GM12878 (cell line): ENCODE measurements at regions not wholly inside any gene's neighbourhood (a gene's known extent, or its start where the extent isn't known, plus 50 kb on each side); places are given as distances from the start of the nearest gene placed in this dataset.

Experiments
- ATAC-seq: fragments of 200-7000 bp; cut with Tn5 transposase; 3 replicates; pipeline ENCODE4 v1.9.1; 2020; ENCODE audit warnings: mild to moderate bottlenecking, moderate library complexity
- BruUV-seq: library from RNA; stranded (reverse); fragments of 400-500 nt; replicated peaks from 2 replicates; lab custom pipeline; 2021; lab: Mats Ljungman, UMichigan
- CTCF ChIA-PET: fragments of 300-600 bp; sonication (Branson Sonifier 250); formaldehyde crosslinking; extraction: SDS; loops from one replicate; lab custom pipeline; 2021; ENCODE audit warnings: inconsistent platforms; lab: Yijun Ruan, JAX
- POLR2A ChIA-PET: fragments of 350-600 bp; formaldehyde crosslinking; extraction: SDS; loops from one replicate; lab custom pipeline; 2021; ENCODE audit warnings: inconsistent platforms; lab: Charles Lee
- RAD21 ChIA-PET: fragments of 300-600 bp; sonication (Branson Sonifier 250); formaldehyde crosslinking; loops from one replicate; lab custom pipeline; 2023; ENCODE audit warnings: antibody characterized with exemption; ENCODE audit not compliant: unreplicated experiment; lab: Charles Lee
- SMC1A ChIA-PET: fragments of 300-600 bp; sonication (Branson Sonifier 250); formaldehyde crosslinking; loops from one replicate; lab custom pipeline; 2023; ENCODE audit not compliant: unreplicated experiment, uncharacterized antibody; lab: Charles Lee
- DNase-seq: peaks from one replicate; pipeline ENCODE4 v3.0.0-alpha.2; 2011; ENCODE audit warnings: low read depth, low spot score
- FAIRE-seq: peaks from 3 replicates; lab custom pipeline; 2011; peaks lifted over from hg19 to GRCh38; lab: Jason Lieb, UNC
- H2AFZ ChIP-seq: 2 replicates; pipeline ENCODE4 v1.6.0; 2011; ENCODE audit warnings: low read depth, low read length, control low read depth; ENCODE audit not compliant: control insufficient read depth
- H3K27ac ChIP-seq: 2 replicates; pipeline ENCODE4 v1.5.1; 2011; ENCODE audit warnings: control low read depth; ENCODE audit not compliant: control insufficient read depth, insufficient read depth
- H3K27me3 ChIP-seq, 2 experiments: replicated peaks in 1 of 2; 2 replicates each; pipeline versions ENCODE4 v1.6.0 to v1.6.1; 2011; ENCODE audit warnings: low read length in 1 of 2; ENCODE audit not compliant: control insufficient read depth in 2 of 2, insufficient read depth in 2 of 2
- H3K36me3 ChIP-seq, 2 experiments: 2 replicates each; pipeline ENCODE4 v1.5.1; 2011; ENCODE audit warnings: low read length in 1 of 2; ENCODE audit not compliant: control insufficient read depth in 2 of 2, insufficient read depth in 2 of 2
- H3K4me1 ChIP-seq: 2 replicates; pipeline ENCODE4 v1.6.1; 2011; ENCODE audit warnings: mild to moderate bottlenecking, low read length, moderate library complexity, mixed read lengths; ENCODE audit not compliant: control insufficient read depth, insufficient read depth
- H3K4me2 ChIP-seq: 2 replicates; pipeline ENCODE4 v1.6.0; 2011; ENCODE audit warnings: control low read depth; ENCODE audit not compliant: control insufficient read depth, insufficient read depth
- H3K4me3 ChIP-seq: fragments of 200-600 bp; sonication (generic); 2 replicates; pipeline ENCODE4 v1.5.1; 2016
- H3K79me2 ChIP-seq: 2 replicates; pipeline ENCODE4 v1.6.0; 2011; ENCODE audit warnings: low read length; ENCODE audit not compliant: control insufficient read depth, insufficient read depth
- H3K9ac ChIP-seq: 2 replicates; pipeline ENCODE4 v1.8.0; 2011; ENCODE audit warnings: low read length, control low read depth, mixed read lengths; ENCODE audit not compliant: control insufficient read depth, insufficient read depth
- H3K9me3 ChIP-seq: replicated peaks from 3 replicates; pipeline ENCODE4 v1.5.1; 2011; ENCODE audit warnings: mild to moderate bottlenecking, low read length; ENCODE audit not compliant: control insufficient read depth, insufficient read depth
- H4K20me1 ChIP-seq: 2 replicates; pipeline ENCODE4 v1.6.0; 2011; ENCODE audit not compliant: control insufficient read depth, insufficient read depth
- BRCA1 ChIP-seq: IDR thresholded peaks from 2 replicates; pipeline ENCODE4 v1.6.1; 2011; ENCODE audit warnings: low read depth, low read length, improper control_type of control experiment
- CHD1 ChIP-seq: IDR thresholded peaks from 2 replicates; pipeline ENCODE4 v1.6.1; 2012; ENCODE audit warnings: low read depth, low read length, improper control_type of control experiment
- EED ChIP-seq: sonication (generic); IDR thresholded peaks from 2 replicates; pipeline ENCODE4 v1.6.1; 2016; ENCODE audit warnings: antibody characterized with exemption, low read depth
- GABPA ChIP-seq: IDR thresholded peaks from 2 replicates; pipeline ENCODE4 v1.6.1; 2014; ENCODE audit warnings: antibody characterized with exemption, low read depth, mild to moderate bottlenecking, inconsistent platforms
- NFXL1 ChIP-seq: fragments of 450-650 bp; IDR thresholded peaks from 2 replicates; pipeline ENCODE4 v1.6.1; 2017; ENCODE audit warnings: antibody characterized with exemption, mild to moderate bottlenecking, borderline replicate concordance
- ZNF24 ChIP-seq: fragments of 450-650 bp; IDR thresholded peaks from 2 replicates; pipeline ENCODE4 v1.6.1; 2017; ENCODE audit warnings: antibody characterized with exemption, mild to moderate bottlenecking
- WGBS: methylation state at CpG from one replicate; pipeline ENCODE4 v1.1.6; 2016; ENCODE audit warnings: low lambda C conversion rate; ENCODE audit not compliant: insufficient replicate concordance, insufficient coverage; ENCODE audit errors: missing lambda C conversion rate; 5-methylcytosine and 5-hydroxymethylcytosine counted together
- in situ Hi-C: fragments of 300-500 bp; cut with MboI; formaldehyde crosslinking; loops from 9 replicates; pipeline ENCODE4 v1.14.3; 2018; ENCODE audit warnings: mixed read lengths
- intact Hi-C: fragments of 100-400 bp; cut with micrococcal nuclease; formaldehyde crosslinking; loops from one replicate; pipeline ENCODE4 v1.14.2; 2022; ENCODE audit not compliant: unreplicated experiment
- TF ChIP-seq, protein P1 (sequence below): fragments of 150-350 bp; IDR thresholded peaks from 2 replicates; pipeline ENCODE4 v1.6.1; 2016; ENCODE audit warnings: low read depth, low read length
- TF ChIP-seq, protein P2 (sequence below): fragments of 450-650 bp; IDR thresholded peaks from 2 replicates; pipeline ENCODE4 v1.6.1; 2018; ENCODE audit warnings: mild to moderate bottlenecking, low read depth, moderate library complexity; ENCODE audit not compliant: partially characterized antibody
- TF ChIP-seq, protein P3 (sequence below), 3 experiments: IDR thresholded peaks in 2 of 3; conservative IDR thresholded peaks in 1 of 3; 2 replicates each; pipeline ENCODE4 v1.5.1; 2011; ENCODE audit warnings: low read depth in 3 of 3, low read length in 3 of 3, mild to moderate bottlenecking in 3 of 3, control low read depth in 2 of 3, moderate library complexity in 2 of 3, inconsistent platforms in 1 of 3, mixed read lengths in 1 of 3; ENCODE audit not compliant: control insufficient read depth in 2 of 3, insufficient read depth in 1 of 3; ENCODE audit errors: extremely low read depth in 1 of 3
- TF ChIP-seq, protein P4 (sequence below): fragments of 450-650 bp; IDR thresholded peaks from 2 replicates; pipeline ENCODE4 v1.6.1; 2017; ENCODE audit warnings: mild to moderate bottlenecking, low read depth, inconsistent platforms; ENCODE audit not compliant: poor library complexity, severe bottlenecking
- TF ChIP-seq, protein P5 (sequence below): fragments of 450-650 bp; IDR thresholded peaks from 2 replicates; pipeline ENCODE4 v1.6.1; 2016; ENCODE audit warnings: mild to moderate bottlenecking

DNA sequence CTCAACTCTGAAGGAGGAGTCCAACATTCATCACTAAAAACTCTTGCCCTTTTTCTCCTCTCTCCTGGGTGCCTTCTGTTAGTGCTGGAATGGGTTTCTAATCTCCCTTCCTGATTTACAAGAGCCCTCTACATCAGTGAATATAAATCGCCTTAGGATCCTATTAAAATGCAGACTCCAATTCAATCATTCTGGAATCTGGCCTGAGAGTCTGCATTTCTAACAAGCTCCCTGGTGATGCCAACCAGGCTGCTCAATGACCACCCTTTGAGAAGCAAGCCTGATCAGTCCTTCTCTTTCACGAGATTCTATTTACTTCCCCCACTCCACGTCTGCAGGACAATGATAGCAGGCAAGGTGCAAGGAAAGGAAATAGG lies 72.8 kb upstream of the E2F3 start:
- DNase-seq, result no peak
- Histone ChIP-seq H3K36me3 (no peaks in the 10 kb centered on the region), H3K4me1 (no peaks in the 10 kb centered on the region), H3K9me3 (no peaks in the 10 kb centered on the region; the same call in 2 of the 3 replicates), H3K4me3 (no peak overlapping the region), H3K27ac (no peak overlapping the region), H2AFZ (no peak overlapping the region), H3K9ac (no peak overlapping the region), H3K4me2 (no peak overlapping the region), H3K27me3 (no peaks in the 10 kb centered on the region), H4K20me1 (no peaks in the 10 kb centered on the region), H3K79me2 (no peaks in the 10 kb centered on the region)
- 18% methylated on average over 3 of the region's 3 CpGs for WGBS
- no TSS peak for BruUV-seq
- no peak for FAIRE-seq
- SMC1A ChIA-PET, result interaction anchor here (0.6 to 1.6 kb wide), 3 partner anchors 9 to 57 kb away, joined by 3 to 4 read pairs (median 3); no protein-coding TSS in a partner anchor
- RAD21 ChIA-PET, result no interaction called here
- in situ Hi-C loops, result no loop called here
- POLR2A ChIA-PET, result no interaction called here
- CTCF ChIA-PET, result no interaction called here
- ATAC-seq, result no peak
- intact Hi-C loops, result no loop called here
- TF ChIP-seq GABPA, result no peak
- TF ChIP-seq ZNF24, result no peak
- no peak for TF ChIP-seq NFXL1
- TF ChIP-seq, protein P1, sequence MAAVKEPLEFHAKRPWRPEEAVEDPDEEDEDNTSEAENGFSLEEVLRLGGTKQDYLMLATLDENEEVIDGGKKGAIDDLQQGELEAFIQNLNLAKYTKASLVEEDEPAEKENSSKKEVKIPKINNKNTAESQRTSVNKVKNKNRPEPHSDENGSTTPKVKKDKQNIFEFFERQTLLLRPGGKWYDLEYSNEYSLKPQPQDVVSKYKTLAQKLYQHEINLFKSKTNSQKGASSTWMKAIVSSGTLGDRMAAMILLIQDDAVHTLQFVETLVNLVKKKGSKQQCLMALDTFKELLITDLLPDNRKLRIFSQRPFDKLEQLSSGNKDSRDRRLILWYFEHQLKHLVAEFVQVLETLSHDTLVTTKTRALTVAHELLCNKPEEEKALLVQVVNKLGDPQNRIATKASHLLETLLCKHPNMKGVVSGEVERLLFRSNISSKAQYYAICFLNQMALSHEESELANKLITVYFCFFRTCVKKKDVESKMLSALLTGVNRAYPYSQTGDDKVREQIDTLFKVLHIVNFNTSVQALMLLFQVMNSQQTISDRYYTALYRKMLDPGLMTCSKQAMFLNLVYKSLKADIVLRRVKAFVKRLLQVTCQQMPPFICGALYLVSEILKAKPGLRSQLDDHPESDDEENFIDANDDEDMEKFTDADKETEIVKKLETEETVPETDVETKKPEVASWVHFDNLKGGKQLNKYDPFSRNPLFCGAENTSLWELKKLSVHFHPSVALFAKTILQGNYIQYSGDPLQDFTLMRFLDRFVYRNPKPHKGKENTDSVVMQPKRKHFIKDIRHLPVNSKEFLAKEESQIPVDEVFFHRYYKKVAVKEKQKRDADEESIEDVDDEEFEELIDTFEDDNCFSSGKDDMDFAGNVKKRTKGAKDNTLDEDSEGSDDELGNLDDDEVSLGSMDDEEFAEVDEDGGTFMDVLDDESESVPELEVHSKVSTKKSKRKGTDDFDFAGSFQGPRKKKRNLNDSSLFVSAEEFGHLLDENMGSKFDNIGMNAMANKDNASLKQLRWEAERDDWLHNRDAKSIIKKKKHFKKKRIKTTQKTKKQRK, result no peak
- TF ChIP-seq EED, result no peak
- no peak for TF ChIP-seq BRCA1
- TF ChIP-seq, protein P2, sequence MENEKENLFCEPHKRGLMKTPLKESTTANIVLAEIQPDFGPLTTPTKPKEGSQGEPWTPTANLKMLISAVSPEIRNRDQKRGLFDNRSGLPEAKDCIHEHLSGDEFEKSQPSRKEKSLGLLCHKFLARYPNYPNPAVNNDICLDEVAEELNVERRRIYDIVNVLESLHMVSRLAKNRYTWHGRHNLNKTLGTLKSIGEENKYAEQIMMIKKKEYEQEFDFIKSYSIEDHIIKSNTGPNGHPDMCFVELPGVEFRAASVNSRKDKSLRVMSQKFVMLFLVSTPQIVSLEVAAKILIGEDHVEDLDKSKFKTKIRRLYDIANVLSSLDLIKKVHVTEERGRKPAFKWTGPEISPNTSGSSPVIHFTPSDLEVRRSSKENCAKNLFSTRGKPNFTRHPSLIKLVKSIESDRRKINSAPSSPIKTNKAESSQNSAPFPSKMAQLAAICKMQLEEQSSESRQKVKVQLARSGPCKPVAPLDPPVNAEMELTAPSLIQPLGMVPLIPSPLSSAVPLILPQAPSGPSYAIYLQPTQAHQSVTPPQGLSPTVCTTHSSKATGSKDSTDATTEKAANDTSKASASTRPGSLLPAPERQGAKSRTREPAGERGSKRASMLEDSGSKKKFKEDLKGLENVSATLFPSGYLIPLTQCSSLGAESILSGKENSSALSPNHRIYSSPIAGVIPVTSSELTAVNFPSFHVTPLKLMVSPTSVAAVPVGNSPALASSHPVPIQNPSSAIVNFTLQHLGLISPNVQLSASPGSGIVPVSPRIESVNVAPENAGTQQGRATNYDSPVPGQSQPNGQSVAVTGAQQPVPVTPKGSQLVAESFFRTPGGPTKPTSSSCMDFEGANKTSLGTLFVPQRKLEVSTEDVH, result no peak
- TF ChIP-seq, protein P3, sequence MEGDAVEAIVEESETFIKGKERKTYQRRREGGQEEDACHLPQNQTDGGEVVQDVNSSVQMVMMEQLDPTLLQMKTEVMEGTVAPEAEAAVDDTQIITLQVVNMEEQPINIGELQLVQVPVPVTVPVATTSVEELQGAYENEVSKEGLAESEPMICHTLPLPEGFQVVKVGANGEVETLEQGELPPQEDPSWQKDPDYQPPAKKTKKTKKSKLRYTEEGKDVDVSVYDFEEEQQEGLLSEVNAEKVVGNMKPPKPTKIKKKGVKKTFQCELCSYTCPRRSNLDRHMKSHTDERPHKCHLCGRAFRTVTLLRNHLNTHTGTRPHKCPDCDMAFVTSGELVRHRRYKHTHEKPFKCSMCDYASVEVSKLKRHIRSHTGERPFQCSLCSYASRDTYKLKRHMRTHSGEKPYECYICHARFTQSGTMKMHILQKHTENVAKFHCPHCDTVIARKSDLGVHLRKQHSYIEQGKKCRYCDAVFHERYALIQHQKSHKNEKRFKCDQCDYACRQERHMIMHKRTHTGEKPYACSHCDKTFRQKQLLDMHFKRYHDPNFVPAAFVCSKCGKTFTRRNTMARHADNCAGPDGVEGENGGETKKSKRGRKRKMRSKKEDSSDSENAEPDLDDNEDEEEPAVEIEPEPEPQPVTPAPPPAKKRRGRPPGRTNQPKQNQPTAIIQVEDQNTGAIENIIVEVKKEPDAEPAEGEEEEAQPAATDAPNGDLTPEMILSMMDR (IDR thresholded peaks at IDR 0.05 in 2 of 3, conservative IDR thresholded peaks at IDR 0.05 in 1 of 3; ENCODE audit: control insufficient read depth in 2 of 3, extremely low read depth in 1 of 3, insufficient read depth in 1 of 3, low read depth in 3 of 3, low read length in 3 of 3), result no peak
- no peak for TF ChIP-seq CHD1
- TF ChIP-seq, protein P4, sequence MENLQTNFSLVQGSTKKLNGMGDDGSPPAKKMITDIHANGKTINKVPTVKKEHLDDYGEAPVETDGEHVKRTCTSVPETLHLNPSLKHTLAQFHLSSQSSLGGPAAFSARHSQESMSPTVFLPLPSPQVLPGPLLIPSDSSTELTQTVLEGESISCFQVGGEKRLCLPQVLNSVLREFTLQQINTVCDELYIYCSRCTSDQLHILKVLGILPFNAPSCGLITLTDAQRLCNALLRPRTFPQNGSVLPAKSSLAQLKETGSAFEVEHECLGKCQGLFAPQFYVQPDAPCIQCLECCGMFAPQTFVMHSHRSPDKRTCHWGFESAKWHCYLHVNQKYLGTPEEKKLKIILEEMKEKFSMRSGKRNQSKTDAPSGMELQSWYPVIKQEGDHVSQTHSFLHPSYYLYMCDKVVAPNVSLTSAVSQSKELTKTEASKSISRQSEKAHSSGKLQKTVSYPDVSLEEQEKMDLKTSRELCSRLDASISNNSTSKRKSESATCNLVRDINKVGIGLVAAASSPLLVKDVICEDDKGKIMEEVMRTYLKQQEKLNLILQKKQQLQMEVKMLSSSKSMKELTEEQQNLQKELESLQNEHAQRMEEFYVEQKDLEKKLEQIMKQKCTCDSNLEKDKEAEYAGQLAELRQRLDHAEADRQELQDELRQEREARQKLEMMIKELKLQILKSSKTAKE, result no peak
- TF ChIP-seq, protein P5, sequence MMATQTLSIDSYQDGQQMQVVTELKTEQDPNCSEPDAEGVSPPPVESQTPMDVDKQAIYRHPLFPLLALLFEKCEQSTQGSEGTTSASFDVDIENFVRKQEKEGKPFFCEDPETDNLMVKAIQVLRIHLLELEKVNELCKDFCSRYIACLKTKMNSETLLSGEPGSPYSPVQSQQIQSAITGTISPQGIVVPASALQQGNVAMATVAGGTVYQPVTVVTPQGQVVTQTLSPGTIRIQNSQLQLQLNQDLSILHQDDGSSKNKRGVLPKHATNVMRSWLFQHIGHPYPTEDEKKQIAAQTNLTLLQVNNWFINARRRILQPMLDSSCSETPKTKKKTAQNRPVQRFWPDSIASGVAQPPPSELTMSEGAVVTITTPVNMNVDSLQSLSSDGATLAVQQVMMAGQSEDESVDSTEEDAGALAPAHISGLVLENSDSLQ, result no peak
